K562 (cell line): ENCODE measurements at regions not wholly inside any gene's neighbourhood (a gene's known extent, or its start where the extent isn't known, plus 50 kb on each side); places are given as distances from the start of the nearest gene placed in this dataset.

Experiments used
- CHD1 ChIP-seq: fragments of 200-600 bp; sonication (generic); IDR thresholded peaks from one replicate; pipeline ENCODE4 v1.6.1; 2012; ENCODE audit warnings: mild to moderate bottlenecking, moderate library complexity, low read length, inconsistent platforms
- CTCF ChIP-seq, 3 experiments: IDR thresholded peaks in 2 of 3; conservative IDR thresholded peaks in 1 of 3; 2 replicates each; pipeline ENCODE4 v1.5.1; 2011 to 2012; ENCODE audit warnings: low read length in 3 of 3, mild to moderate bottlenecking in 3 of 3, control low read depth in 2 of 3, improper control_type of control experiment in 1 of 3, inconsistent platforms in 1 of 3, low read depth in 1 of 3, mixed read lengths in 1 of 3, moderate library complexity in 1 of 3; ENCODE audit not compliant: insufficient read depth in 2 of 3
- ETV5 ChIP-seq: sonication (generic); formaldehyde crosslinking; IDR thresholded peaks from 2 replicates; pipeline ENCODE4 v1.4.0; 2020; ENCODE audit warnings: low read depth, mild to moderate bottlenecking, missing genetic modification reagents
- POLR2AphosphoS2 ChIP-seq: IDR thresholded peaks from 2 replicates; pipeline ENCODE4 v1.6.1; 2012; ENCODE audit warnings: low read length, improper control_type of control experiment
- ZFX ChIP-seq: sonication (generic); formaldehyde crosslinking; IDR thresholded peaks from 2 replicates; pipeline ENCODE4 v1.8.0; 2022; ENCODE audit warnings: mild to moderate bottlenecking, missing genetic modification reagents, moderate library complexity
- TF ChIP-seq, protein P1 (sequence below): fragments of 250-450 bp; sonication (Bioruptor Pico); IDR thresholded peaks from 2 replicates; pipeline ENCODE4 v1.5.0; 2021
- TF ChIP-seq, protein P2 (sequence below), 3 experiments: fragments of 200-800 bp in 1 of 3; sonication (Bioruptor generic) in 1 of 3; sonication (generic) in 1 of 3; formaldehyde crosslinking in 1 of 3; IDR thresholded peaks; 2 replicates each; pipeline versions ENCODE4 v1.6.1 to v1.8.0; 2016 to 2022; ENCODE audit warnings: mild to moderate bottlenecking in 2 of 3, missing compliant biosample characterization in 2 of 3, missing genetic modification characterization in 2 of 3, missing genetic modification reagents in 1 of 3

GRCh38 chr14:51431033-51431709 lies 191.1 kb downstream of the TMX1 start:
- TF ChIP-seq, protein P1, sequence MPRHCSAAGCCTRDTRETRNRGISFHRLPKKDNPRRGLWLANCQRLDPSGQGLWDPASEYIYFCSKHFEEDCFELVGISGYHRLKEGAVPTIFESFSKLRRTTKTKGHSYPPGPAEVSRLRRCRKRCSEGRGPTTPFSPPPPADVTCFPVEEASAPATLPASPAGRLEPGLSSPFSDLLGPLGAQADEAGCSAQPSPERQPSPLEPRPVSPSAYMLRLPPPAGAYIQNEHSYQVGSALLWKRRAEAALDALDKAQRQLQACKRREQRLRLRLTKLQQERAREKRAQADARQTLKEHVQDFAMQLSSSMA (CRISPR knock-in tag), result no peak
- TF ChIP-seq, protein P2, sequence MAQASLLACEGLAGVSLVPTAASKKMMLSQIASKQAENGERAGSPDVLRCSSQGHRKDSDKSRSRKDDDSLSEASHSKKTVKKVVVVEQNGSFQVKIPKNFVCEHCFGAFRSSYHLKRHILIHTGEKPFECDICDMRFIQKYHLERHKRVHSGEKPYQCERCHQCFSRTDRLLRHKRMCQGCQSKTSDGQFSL (CRISPR knock-in tag; IDR thresholded peaks at IDR 0.05), result no peak
- TF ChIP-seq, protein P2 (tag; IDR thresholded peaks at IDR 0.05), result no peak
- TF ChIP-seq CHD1, result no peak
- no peak for TF ChIP-seq ZFX
- no peak for TF ChIP-seq ETV5
- no peak for TF ChIP-seq CTCF (IDR thresholded peaks at IDR 0.05 in 2 of 3, conservative IDR thresholded peaks at IDR 0.05 in 1 of 3; ENCODE audit: insufficient read depth in 2 of 3, low read depth in 1 of 3, low read length in 3 of 3)
- TF ChIP-seq POLR2AphosphoS2, result no peak
